ENCODE measurements at regions not wholly inside any gene's neighbourhood (a gene's known extent, or its start where the extent isn't known, plus 50 kb on each side); places are given as distances from the start of the nearest gene placed in this dataset.

- TF ChIP-seq POLR2A (IDR thresholded peaks at IDR 0.05): no peak
- TF ChIP-seq, protein P1, sequence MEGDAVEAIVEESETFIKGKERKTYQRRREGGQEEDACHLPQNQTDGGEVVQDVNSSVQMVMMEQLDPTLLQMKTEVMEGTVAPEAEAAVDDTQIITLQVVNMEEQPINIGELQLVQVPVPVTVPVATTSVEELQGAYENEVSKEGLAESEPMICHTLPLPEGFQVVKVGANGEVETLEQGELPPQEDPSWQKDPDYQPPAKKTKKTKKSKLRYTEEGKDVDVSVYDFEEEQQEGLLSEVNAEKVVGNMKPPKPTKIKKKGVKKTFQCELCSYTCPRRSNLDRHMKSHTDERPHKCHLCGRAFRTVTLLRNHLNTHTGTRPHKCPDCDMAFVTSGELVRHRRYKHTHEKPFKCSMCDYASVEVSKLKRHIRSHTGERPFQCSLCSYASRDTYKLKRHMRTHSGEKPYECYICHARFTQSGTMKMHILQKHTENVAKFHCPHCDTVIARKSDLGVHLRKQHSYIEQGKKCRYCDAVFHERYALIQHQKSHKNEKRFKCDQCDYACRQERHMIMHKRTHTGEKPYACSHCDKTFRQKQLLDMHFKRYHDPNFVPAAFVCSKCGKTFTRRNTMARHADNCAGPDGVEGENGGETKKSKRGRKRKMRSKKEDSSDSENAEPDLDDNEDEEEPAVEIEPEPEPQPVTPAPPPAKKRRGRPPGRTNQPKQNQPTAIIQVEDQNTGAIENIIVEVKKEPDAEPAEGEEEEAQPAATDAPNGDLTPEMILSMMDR (IDR thresholded peaks at IDR 0.05): no peak
These were observed 177.9 kb downstream of the NRP2 start for GRCh38 chr2:205860181-205860580.
